H1 (cell line): ENCODE measurements at regions not wholly inside any gene's neighbourhood (a gene's known extent, or its start where the extent isn't known, plus 50 kb on each side); places are given as distances from the start of the nearest gene placed in this dataset.
"Not testable (repeated sequence)": the region's sequence is repeated elsewhere in the genome, so short reads cannot be mapped to it uniquely, and the experiment has no call there.

ENCODE experiments used
- CTCF ChIA-PET: fragments of 300-600 bp; sonication (Branson Sonifier 250); formaldehyde crosslinking; loops from one replicate; lab custom pipeline; 2021; ENCODE audit not compliant: partially characterized antibody; lab: Charles Lee
- POLR2A ChIA-PET: fragments of 300-600 bp; sonication (Branson Sonifier 250); formaldehyde crosslinking; loops from one replicate; lab custom pipeline; 2021; ENCODE audit warnings: inconsistent platforms; ENCODE audit not compliant: partially characterized antibody; lab: Charles Lee
- DNase-seq, 2 experiments: peaks; one replicate each; pipeline versions ENCODE4 v3.0.0 to v3.0.0-alpha.2; 2010 to 2022; ENCODE audit warnings: low spot score in 2 of 2, low read depth in 1 of 2, mixed read lengths in 1 of 2
- FAIRE-seq: peaks from 2 replicates; lab custom pipeline; 2011; peaks lifted over from hg19 to GRCh38; lab: Jason Lieb, UNC
- H2AFZ ChIP-seq: 2 replicates; pipeline ENCODE4 v1.8.1; 2012; ENCODE audit warnings: low read length, inconsistent platforms
- H2AK5ac ChIP-seq: 2 replicates; pipeline ENCODE4 v1.6.1; 2013; ENCODE audit warnings: low read depth, low read length
- H2BK120ac ChIP-seq: replicated peaks from 2 replicates; pipeline ENCODE3; 2013; ENCODE audit warnings: low read depth, low read length, inconsistent platforms
- H2BK12ac ChIP-seq: 2 replicates; pipeline ENCODE4 v1.6.1; 2013; ENCODE audit warnings: low read depth, low read length
- H2BK15ac ChIP-seq: 2 replicates; pipeline ENCODE4 v1.6.1; 2013; ENCODE audit warnings: low read length
- H2BK20ac ChIP-seq: 2 replicates; pipeline ENCODE4 v1.6.1; 2013; ENCODE audit warnings: low read length
- H2BK5ac ChIP-seq: 2 replicates; pipeline ENCODE4 v1.6.1; 2013; ENCODE audit warnings: low read depth, low read length
- H3K14ac ChIP-seq: 2 replicates; pipeline ENCODE4 v1.6.1; 2013; ENCODE audit warnings: inconsistent platforms; ENCODE audit not compliant: insufficient read length
- H3K18ac ChIP-seq: 2 replicates; pipeline ENCODE4 v1.6.1; 2013; ENCODE audit warnings: low read length; ENCODE audit errors: extremely low read depth
- H3K23ac ChIP-seq: 2 replicates; pipeline ENCODE4 v1.6.1; 2013; ENCODE audit warnings: inconsistent platforms; ENCODE audit not compliant: insufficient read length
- H3K23me2 ChIP-seq: 2 replicates; pipeline ENCODE4 v1.6.1; 2013; ENCODE audit warnings: low read depth, low read length
- H3K27ac ChIP-seq: 2 replicates; pipeline ENCODE4 v1.6.1; 2011; ENCODE audit warnings: low read depth, low read length, inconsistent platforms
- H3K27me3 ChIP-seq, 4 experiments: replicated peaks in 1 of 4; 1 replicate in 1 of 4; 2 replicates in 3 of 4; pipeline versions ENCODE4 v1.6.1 to v1.8.1; 2011 to 2013; ENCODE audit warnings: low read length in 3 of 4, mild to moderate bottlenecking in 3 of 4, inconsistent platforms in 2 of 4, mixed read lengths in 2 of 4, moderate library complexity in 1 of 4; ENCODE audit not compliant: control insufficient read depth in 3 of 4, insufficient read depth in 3 of 4; ENCODE audit errors: extremely low read depth in 1 of 4
- H3K36me3 ChIP-seq, 4 experiments: 2 replicates each; pipeline versions ENCODE4 v1.6.1 to v1.8.1; 2011 to 2013; ENCODE audit warnings: mild to moderate bottlenecking in 4 of 4, low read length in 3 of 4, moderate library complexity in 2 of 4, control low read depth in 1 of 4, inconsistent platforms in 1 of 4; ENCODE audit not compliant: insufficient read depth in 4 of 4, control insufficient read depth in 2 of 4
- H3K4ac ChIP-seq: replicated peaks from 2 replicates; pipeline ENCODE3; 2013; ENCODE audit warnings: low read length, low read depth, mixed read lengths, inconsistent platforms; ENCODE audit not compliant: insufficient read length
- H3K4me1 ChIP-seq, 4 experiments: replicated peaks in 1 of 4; 1 replicate in 1 of 4; 2 replicates in 3 of 4; pipeline versions ENCODE4 v1.6.1 to v1.8.1; 2011 to 2013; ENCODE audit warnings: low read length in 3 of 4, inconsistent platforms in 2 of 4, mixed read lengths in 1 of 4; ENCODE audit not compliant: insufficient read depth in 4 of 4, control insufficient read depth in 3 of 4
- H3K4me2 ChIP-seq, 2 experiments: 2 replicates each; pipeline versions ENCODE4 v1.6.1 to v1.8.1; 2011 to 2013; ENCODE audit warnings: low read depth in 2 of 2, low read length in 2 of 2, control low read depth in 1 of 2, inconsistent platforms in 1 of 2, mild to moderate bottlenecking in 1 of 2; ENCODE audit not compliant: insufficient read depth in 1 of 2
- H3K4me3 ChIP-seq, 4 experiments: fragments of 200-600, 300-600 bp in 1 of 4; sonication (generic), shearing (Covaris generic), sonication (Bioruptor Twin) in 1 of 4; 2 replicates each; pipeline versions ENCODE4 v1.5.1 to v1.8.1; 2011 to 2016; ENCODE audit warnings: low read length in 4 of 4, low read depth in 3 of 4, control low read depth in 2 of 4, inconsistent platforms in 2 of 4, mild to moderate bottlenecking in 2 of 4, mixed read lengths in 1 of 4, moderate library complexity in 1 of 4; ENCODE audit not compliant: insufficient read depth in 2 of 4; ENCODE audit errors: extremely low read depth in 1 of 4
- H3K56ac ChIP-seq: replicated peaks from 2 replicates; pipeline ENCODE3; 2013; ENCODE audit warnings: low read depth, mild to moderate bottlenecking, mixed read lengths, low read length, inconsistent platforms; ENCODE audit not compliant: insufficient read length
- H3K79me1 ChIP-seq: 2 replicates; pipeline ENCODE4 v1.6.1; 2013; ENCODE audit warnings: low read depth, low read length, control low read depth
- H3K79me2 ChIP-seq, 2 experiments: 2 replicates each; pipeline versions ENCODE4 v1.6.1 to v1.8.1; 2012 to 2013; ENCODE audit warnings: low read length in 2 of 2, mild to moderate bottlenecking in 2 of 2, inconsistent platforms in 1 of 2; ENCODE audit not compliant: insufficient read depth in 2 of 2, control insufficient read depth in 1 of 2
- H3K9ac ChIP-seq, 4 experiments: replicated peaks in 1 of 4; 1 replicate in 1 of 4; 2 replicates in 3 of 4; pipeline versions ENCODE4 v1.6.1 to v1.8.1; 2011 to 2013; ENCODE audit warnings: low read depth in 3 of 4, low read length in 3 of 4, control low read depth in 2 of 4, mild to moderate bottlenecking in 2 of 4, moderate library complexity in 2 of 4, inconsistent platforms in 1 of 4; ENCODE audit errors: extremely low read depth in 1 of 4
- H3K9me3 ChIP-seq, 2 experiments: 2 replicates each; pipeline versions ENCODE4 v1.6.1 to v1.8.1; 2012 to 2013; ENCODE audit warnings: mild to moderate bottlenecking in 2 of 2, moderate library complexity in 2 of 2, control low read depth in 1 of 2, inconsistent platforms in 1 of 2, low read depth in 1 of 2, low read length in 1 of 2, mixed read lengths in 1 of 2; ENCODE audit not compliant: insufficient read depth in 2 of 2
- H4K20me1 ChIP-seq, 2 experiments: replicated peaks in 1 of 2; 2 replicates each; pipeline versions ENCODE3 to v1.8.1; 2011 to 2013; ENCODE audit warnings: inconsistent platforms in 2 of 2, low read length in 2 of 2, mild to moderate bottlenecking in 1 of 2; ENCODE audit not compliant: insufficient read depth in 2 of 2, control insufficient read depth in 1 of 2
- H4K5ac ChIP-seq: 2 replicates; pipeline ENCODE4 v1.6.1; 2013; ENCODE audit warnings: low read length, low read depth, mixed read lengths, inconsistent platforms; ENCODE audit not compliant: insufficient read length
- H4K8ac ChIP-seq: 2 replicates; pipeline ENCODE4 v1.8.0; 2013; ENCODE audit warnings: mild to moderate bottlenecking, moderate library complexity, low read length, inconsistent platforms; ENCODE audit not compliant: insufficient read depth; ENCODE audit errors: extremely low read depth
- H4K91ac ChIP-seq: replicated peaks from 2 replicates; pipeline ENCODE3; 2013; ENCODE audit warnings: low read length, mixed read lengths, inconsistent platforms; ENCODE audit not compliant: insufficient read length
- TAF1 ChIP-seq: IDR thresholded peaks from 2 replicates; pipeline ENCODE4 v1.6.1; 2011; ENCODE audit warnings: mild to moderate bottlenecking, low read depth, low read length
- YY1 ChIP-seq: IDR thresholded peaks from 2 replicates; pipeline ENCODE4 v1.6.1; 2011; ENCODE audit warnings: low read depth, mild to moderate bottlenecking, low read length
- WGBS, 2 experiments: shearing (Covaris generic) in 1 of 2; methylation state at CpG; one replicate each; pipeline versions ENCODE4 v1.1.6 to v1.1.7; 2013 to 2015; ENCODE audit warnings: low lambda C conversion rate in 2 of 2, mixed read lengths in 2 of 2, inconsistent platforms in 1 of 2, low coverage in 1 of 2, missing lambda C conversion rate in 1 of 2; ENCODE audit not compliant: insufficient replicate concordance in 2 of 2, insufficient coverage in 1 of 2, insufficient read length in 1 of 2; ENCODE audit errors: extremely low coverage in 1 of 2, missing lambda C conversion rate in 1 of 2; 5-methylcytosine and 5-hydroxymethylcytosine counted together

DNA sequence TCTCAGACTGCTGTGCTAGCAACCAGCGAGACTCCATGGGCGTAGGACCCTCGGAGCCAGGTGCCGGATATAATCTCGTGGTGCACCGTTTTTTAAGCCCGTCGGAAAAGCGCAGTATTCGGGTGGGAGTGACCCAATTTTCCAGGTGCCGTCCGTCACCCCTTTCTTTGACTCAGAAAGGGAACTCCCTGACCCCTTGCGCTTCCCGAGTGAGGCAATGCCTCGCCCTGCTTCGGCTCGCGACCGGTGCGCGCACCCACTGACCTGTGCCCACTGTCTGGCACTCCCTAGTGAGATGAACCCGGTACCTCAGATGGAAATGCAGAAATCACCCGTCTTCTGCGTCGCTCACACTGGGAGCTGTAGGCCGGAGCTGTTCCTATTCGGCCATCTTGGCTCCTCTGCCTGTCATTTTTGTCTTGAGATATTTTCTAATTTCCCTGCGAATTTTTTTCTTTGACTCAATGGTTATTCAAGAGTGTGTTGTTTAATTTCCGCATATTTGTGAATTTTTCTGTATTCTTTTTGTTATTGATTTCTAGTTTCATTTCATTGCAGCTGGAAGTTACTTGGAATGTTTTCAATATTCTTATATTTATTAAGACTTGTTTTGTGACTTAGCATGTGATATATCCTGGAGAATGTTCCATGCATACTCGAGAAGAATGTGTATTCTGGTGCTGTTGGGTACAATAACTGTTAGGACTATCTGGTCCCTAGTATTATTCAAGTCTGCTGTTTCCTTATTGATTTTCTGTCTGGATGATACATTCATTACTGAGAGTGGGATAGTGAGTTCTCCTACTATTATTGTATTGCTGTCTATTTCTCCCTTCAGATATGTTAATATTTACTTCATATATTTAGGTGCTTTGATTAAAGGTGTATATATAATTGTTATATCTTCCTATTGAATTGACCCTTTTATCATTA, 125.3 kb upstream of the ASB18 start:
- H3K14ac ChIP-seq, CTCF ChIA-PET, H2BK15ac ChIP-seq, H3K79me1 ChIP-seq, H3K9me3 ChIP-seq, H3K4me1 ChIP-seq, H3K23ac ChIP-seq, H2BK120ac ChIP-seq, H3K27ac ChIP-seq, H3K23me2 ChIP-seq, H3K4ac ChIP-seq, H4K91ac ChIP-seq, FAIRE-seq, H4K20me1 ChIP-seq, H3K36me3 ChIP-seq, H2AK5ac ChIP-seq, H2BK5ac ChIP-seq, H2BK12ac ChIP-seq, H3K27me3 ChIP-seq, H3K79me2 ChIP-seq, H3K56ac ChIP-seq, H3K18ac ChIP-seq, H2BK20ac ChIP-seq: not testable (repeated sequence)
- H3K4me2 ChIP-seq, result peak overlapping the region; percentile 54 to 60; a peak in 3 of 4 replicates
- POLR2A ChIA-PET, result interaction anchor here (1.0 kb wide), 1 partner anchor 9 kb away, joined by 4 read pairs; no protein-coding TSS in a partner anchor
- peak in 1 of 2 experiments; percentile 75 for DNase-seq
- peak overlapping the region in 2 of 4 experiments; percentile 58 to 61; a peak in 3 of 7 replicates for H3K9ac ChIP-seq
- H4K8ac ChIP-seq, result peak overlapping the region; percentile 79; the same call in 1 of the 2 replicates
- WGBS, 2 experiments, result 51% methylated on average over 30 of the region's 30 CpGs; no CpG with 5 or more reads in 1 of the 2 experiments
- H3K4me3 ChIP-seq, result peak overlapping the region in 2 of 4 experiments; percentile 37 to 41; a peak in 3 of 8 replicates
- peak overlapping the region; percentile 60 for H4K5ac ChIP-seq
- TF ChIP-seq YY1 (peak; percentile 72; the same call in 1 of the 2 replicates), TAF1 (0 out of 2 replicates have a peak, but pooled peaks have one; percentile 18)
- peak overlapping the region; percentile 65; the same call in 1 of the 2 replicates for H2AFZ ChIP-seq
